Spleen (tissue), 11 donors: ENCODE measurements at regions not wholly inside any gene's neighbourhood (a gene's known extent, or its start where the extent isn't known, plus 50 kb on each side); places are given as distances from the start of the nearest gene placed in this dataset.
"Not testable (repeated sequence)": the region's sequence is repeated elsewhere in the genome, so short reads cannot be mapped to it uniquely, and the experiment has no call there.

ENCODE experiments used
- DNase-seq: peaks from one replicate; pipeline ENCODE4 v3.0.0-alpha.2; 2020
- H3K27ac ChIP-seq, 8 donors: fragments of 200-600 bp; sonication (generic) in 7 of 8; 1 replicate in 4 of 8; 2 replicates in 4 of 8; pipeline versions ENCODE4 v1.5.0 to v1.8.0; 2016 to 2021; ENCODE audit warnings: inconsistent platforms in 4 of 8, mild to moderate bottlenecking in 4 of 8, moderate library complexity in 1 of 8
- H3K27me3 ChIP-seq, 7 donors: fragments of 200-600 bp; sonication (generic) in 6 of 7; replicated peaks in 1 of 7; 1 replicate in 4 of 7; 2 replicates in 3 of 7; pipeline versions ENCODE4 v1.5.0 to v1.8.0; 2016 to 2021; ENCODE audit warnings: inconsistent platforms in 3 of 7, mild to moderate bottlenecking in 1 of 7
- H3K36me3 ChIP-seq, 6 donors: fragments of 200-600 bp; sonication (generic) in 5 of 6; 1 replicate in 4 of 6; 2 replicates in 2 of 6; pipeline versions ENCODE4 v1.5.0 to v1.8.0; 2016 to 2021; ENCODE audit warnings: inconsistent platforms in 2 of 6
- H3K4me1 ChIP-seq, 6 donors: fragments of 200-600 bp; sonication (generic) in 5 of 6; 1 replicate in 3 of 6; 2 replicates in 3 of 6; pipeline versions ENCODE4 v1.5.0 to v1.8.0; 2016 to 2021; ENCODE audit warnings: inconsistent platforms in 3 of 6
- H3K4me3 ChIP-seq, 8 donors: fragments of 200-600 bp; sonication (generic) in 7 of 8; 1 replicate in 4 of 8; 2 replicates in 4 of 8; pipeline versions ENCODE4 v1.5.0 to v1.8.0; 2016 to 2021; ENCODE audit warnings: inconsistent platforms in 4 of 8, mild to moderate bottlenecking in 4 of 8, moderate library complexity in 2 of 8
- H3K9me3 ChIP-seq, 8 donors: fragments of 200-600 bp; sonication (generic) in 7 of 8; 1 replicate in 4 of 8; 2 replicates in 4 of 8; pipeline versions ENCODE4 v1.5.0 to v1.8.0; 2016 to 2021; ENCODE audit warnings: inconsistent platforms in 4 of 8
- CTCF ChIP-seq, 11 experiments: fragments of 200-600 bp in 7 of 11; fragments of 450-650 bp in 4 of 11; sonication (generic) in 4 of 11; IDR thresholded peaks in 8 of 11; conservative IDR thresholded peaks in 3 of 11; 1 replicate in 7 of 11; 2 replicates in 4 of 11; pipeline versions ENCODE4 v1.4.0 to v1.8.0; 2016 to 2021; ENCODE audit warnings: antibody characterized with exemption in 11 of 11, inconsistent platforms in 4 of 11, mild to moderate bottlenecking in 1 of 11
- POLR2A ChIP-seq, 3 donors: fragments of 450-650 bp; IDR thresholded peaks; one replicate each; pipeline ENCODE4 v1.5.1; 2017; ENCODE audit warnings: antibody characterized with exemption in 3 of 3, mild to moderate bottlenecking in 1 of 3
- POLR2AphosphoS5 ChIP-seq, 3 donors: sonication (generic); formaldehyde crosslinking; IDR thresholded peaks; one replicate each; pipeline ENCODE4 v1.5.1; 2017; ENCODE audit warnings: antibody characterized with exemption in 3 of 3
- WGBS, 5 donors: extraction: QIAGEN DNeasy Blood & Tissue Kit in 3 of 5; methylation state at CpG; one replicate each; pipeline versions ENCODE4 v1.1.5 to v1.1.7; 2013 to 2018; 5-methylcytosine and 5-hydroxymethylcytosine counted together
- intact Hi-C: fragments of 100-400 bp; cut with DNase I; formaldehyde crosslinking; loops from one replicate; pipeline ENCODE4 v1.15.0; 2023; ENCODE audit warnings: low total_unique reads
- donor health status: healthy with polysubstance abuse.
- donor health status: DM: no; HTN: no; CAD: no; lungs with moderate emphysema.
- donor health status: DM: no; HTN: no; CAD: no.
- donor health status: Bipolar disorder and iron deficiency.
- donor health status: healthy.
- donor health status: DM: no; HTN: no; CAD: no.
- donor health status: DM: yes; HTN: yes; CAD: no.

- TF ChIP-seq POLR2AphosphoS5 (IDR thresholded peaks at IDR 0.05) (no peak), POLR2A (IDR thresholded peaks at IDR 0.05) (no peak), CTCF (IDR thresholded peaks at IDR 0.05 in 8 of 11, conservative IDR thresholded peaks at IDR 0.05 in 3 of 11) (no peak)
- intact Hi-C loops, result no loop called here
- no peaks in the 10 kb centered on the region for H3K4me1 ChIP-seq
- H3K27me3 ChIP-seq, result no peaks in the 10 kb centered on the region
- no peak overlapping the region for H3K4me3 ChIP-seq
- DNase-seq, result no peak
- H3K27ac ChIP-seq, result no peak overlapping the region
- WGBS, 5 donors, result 71 to 96% (median 89%) methylated on average over 3 of the region's 3 CpGs
- no peaks in the 10 kb centered on the region for H3K36me3 ChIP-seq
- H3K9me3 ChIP-seq, result peaks cover 0 to 13% (median 2%) of the 10 kb centered on the region in 8 donors
These were observed 99.9 kb upstream of the MYLIP start for GRCh38 chr6:16028966-16029365.

GRCh38 chr6:16020259-16020658 lies 108.6 kb upstream of the MYLIP start:
- no peak for TF ChIP-seq POLR2AphosphoS5 (IDR thresholded peaks at IDR 0.05)
- TF ChIP-seq CTCF (IDR thresholded peaks at IDR 0.05 in 8 of 11, conservative IDR thresholded peaks at IDR 0.05 in 3 of 11), result no peak
- TF ChIP-seq POLR2A (IDR thresholded peaks at IDR 0.05), result no peak

GRCh38 chr6:16019462-16019861 lies 109.4 kb upstream of the MYLIP start:
- intact Hi-C loops, result no loop called here
- DNase-seq, result no peak
- no peak overlapping the region for H3K27ac ChIP-seq
- no peaks in the 10 kb centered on the region for H3K9me3 ChIP-seq
- no peak overlapping the region for H3K4me3 ChIP-seq
- TF ChIP-seq CTCF (IDR thresholded peaks at IDR 0.05 in 8 of 11, conservative IDR thresholded peaks at IDR 0.05 in 3 of 11) (no peak), POLR2A (IDR thresholded peaks at IDR 0.05) (no peak), POLR2AphosphoS5 (IDR thresholded peaks at IDR 0.05) (no peak)
- WGBS, 5 donors, result 82 to 89% (median 88%) methylated on average over 3 of the region's 3 CpGs
- no peaks in the 10 kb centered on the region for H3K36me3 ChIP-seq
- H3K4me1 ChIP-seq, result no peaks in the 10 kb centered on the region
- no peaks in the 10 kb centered on the region for H3K27me3 ChIP-seq

More at GRCh38 chr6:16020259-16020658, 108.6 kb upstream of the MYLIP start:
- H3K9me3 ChIP-seq, result no peaks in the 10 kb centered on the region
- no peaks in the 10 kb centered on the region for H3K4me1 ChIP-seq
- H3K27ac ChIP-seq, result no peak overlapping the region
- H3K4me3 ChIP-seq, result no peak overlapping the region
- intact Hi-C loops, result no loop called here
- no peaks in the 10 kb centered on the region for H3K27me3 ChIP-seq
- WGBS, 5 donors, result 84 to 95% (median 92%) methylated on average over 3 of the region's 3 CpGs
- no peaks in the 10 kb centered on the region for H3K36me3 ChIP-seq
- no peak for DNase-seq

GRCh38 chr6:16018626-16019025 lies 110.3 kb upstream of the MYLIP start:
- DNase-seq, result no peak
- Histone ChIP-seq H3K36me3 (no peaks in the 10 kb centered on the region), H3K27ac (no peak overlapping the region), H3K27me3 (no peaks in the 10 kb centered on the region), H3K9me3 (no peaks in the 10 kb centered on the region), H3K4me3 (no peak overlapping the region), H3K4me1 (no peaks in the 10 kb centered on the region)
- intact Hi-C loops, result no loop called here
- 89 to 97% (median 96%) methylated on average over 4 of the region's 4 CpGs for WGBS, 5 donors
- TF ChIP-seq CTCF (IDR thresholded peaks at IDR 0.05 in 8 of 11, conservative IDR thresholded peaks at IDR 0.05 in 3 of 11) (no peak), POLR2A (IDR thresholded peaks at IDR 0.05) (no peak), POLR2AphosphoS5 (IDR thresholded peaks at IDR 0.05) (no peak)

GRCh38 chr6:16014325-16014724 lies 114.6 kb upstream of the MYLIP start:
- H3K36me3 ChIP-seq, DNase-seq, H3K27me3 ChIP-seq, H3K4me1 ChIP-seq, H3K27ac ChIP-seq, intact Hi-C loops, H3K4me3 ChIP-seq, H3K9me3 ChIP-seq: not testable (repeated sequence)
- 70 to 89% (median 76%) methylated on average over 2 to 3 of the region's 3 CpGs; no CpG with 5 or more reads in 1 of the 5 donors for WGBS, 5 donors
